IMR-90 (cell line): ENCODE measurements at regions not wholly inside any gene's neighbourhood (a gene's known extent, or its start where the extent isn't known, plus 50 kb on each side); places are given as distances from the start of the nearest gene placed in this dataset.

ENCODE experiments used
- ATAC-seq: fragments of 200-7000 bp; cut with Tn5 transposase; 2 replicates; pipeline ENCODE4 v1.9.1; 2020; ENCODE audit warnings: low read depth, mild to moderate bottlenecking, moderate library complexity
- BruUV-seq: library from RNA; stranded (reverse); fragments of 400-500 nt; replicated peaks from 2 replicates; lab custom pipeline; 2021; lab: Mats Ljungman, UMichigan
- CTCF ChIA-PET: fragments of 300-600 bp; formaldehyde crosslinking; extraction: SDS; loops from one replicate; lab custom pipeline; 2021; ENCODE audit warnings: antibody characterized with exemption; lab: Yijun Ruan, JAX
- POLR2A ChIA-PET: fragments of 300-600 bp; sonication (Branson Sonifier 250); formaldehyde crosslinking; loops from one replicate; lab custom pipeline; 2022; ENCODE audit warnings: antibody characterized with exemption; ENCODE audit not compliant: unreplicated experiment; lab: Charles Lee
- DNase-seq: peaks from one replicate; pipeline ENCODE4 v3.0.0; 2013
- H2AFZ ChIP-seq: replicated peaks from 2 replicates; pipeline ENCODE3; 2013; ENCODE audit warnings: low read length, mild to moderate bottlenecking; ENCODE audit not compliant: poor library complexity
- H2AK5ac ChIP-seq: 2 replicates; pipeline ENCODE4 v1.6.1; 2013; ENCODE audit warnings: low read depth, low read length, inconsistent platforms
- H2AK9ac ChIP-seq: replicated peaks from 2 replicates; pipeline ENCODE3; 2013; ENCODE audit warnings: mild to moderate bottlenecking, low read depth, low read length, moderate library complexity; ENCODE audit not compliant: poor library complexity
- H2BK120ac ChIP-seq: 2 replicates; pipeline ENCODE4 v1.6.1; 2013; ENCODE audit warnings: low read depth, low read length, inconsistent platforms
- H2BK15ac ChIP-seq: 3 replicates; pipeline ENCODE4 v1.6.1; 2013; ENCODE audit warnings: low read depth, low read length, inconsistent platforms
- H2BK20ac ChIP-seq: 2 replicates; pipeline ENCODE4 v1.6.1; 2013; ENCODE audit warnings: low read depth, mild to moderate bottlenecking, inconsistent platforms, low read length, moderate library complexity
- H2BK5ac ChIP-seq: 2 replicates; pipeline ENCODE4 v1.6.1; 2013; ENCODE audit warnings: mild to moderate bottlenecking, low read depth, low read length, inconsistent platforms; ENCODE audit not compliant: poor library complexity, severe bottlenecking
- H3K14ac ChIP-seq: replicated peaks from 2 replicates; pipeline ENCODE4 v1.6.1; 2013; ENCODE audit warnings: low read depth, low read length, inconsistent platforms
- H3K18ac ChIP-seq: 2 replicates; pipeline ENCODE4 v1.6.1; 2013; ENCODE audit warnings: low read depth, low read length, control low read depth
- H3K23ac ChIP-seq: 2 replicates; pipeline ENCODE4 v1.6.1; 2013; ENCODE audit warnings: low read depth, low read length, inconsistent platforms
- H3K27ac ChIP-seq: 2 replicates; pipeline ENCODE4 v1.5.1; 2013; ENCODE audit warnings: mild to moderate bottlenecking, control low read depth, low read length; ENCODE audit not compliant: insufficient read depth
- H3K27me3 ChIP-seq: 2 replicates; pipeline ENCODE4 v1.6.1; 2013; ENCODE audit warnings: low read length; ENCODE audit not compliant: control insufficient read depth, insufficient read depth
- H3K36me3 ChIP-seq: 2 replicates; pipeline ENCODE4 v1.6.1; 2013; ENCODE audit warnings: low read length, mixed read lengths; ENCODE audit not compliant: control insufficient read depth, insufficient read depth
- H3K4ac ChIP-seq: 2 replicates; pipeline ENCODE4 v1.6.1; 2013; ENCODE audit warnings: low read depth, low read length, inconsistent platforms
- H3K4me1 ChIP-seq: 2 replicates; pipeline ENCODE4 v1.6.1; 2013; ENCODE audit warnings: low read length, mixed read lengths; ENCODE audit not compliant: control insufficient read depth, insufficient read depth
- H3K4me2 ChIP-seq: 2 replicates; pipeline ENCODE4 v1.6.1; 2013; ENCODE audit warnings: low read depth, mild to moderate bottlenecking, control low read depth, low read length, moderate library complexity
- H3K4me3 ChIP-seq: 2 replicates; pipeline ENCODE4 v1.5.1; 2013; ENCODE audit warnings: low read depth, mild to moderate bottlenecking, control low read depth, low read length, moderate library complexity; ENCODE audit not compliant: insufficient read depth
- H3K56ac ChIP-seq: 2 replicates; pipeline ENCODE4 v1.6.1; 2013; ENCODE audit warnings: low read length, inconsistent platforms; ENCODE audit not compliant: insufficient read depth; ENCODE audit errors: extremely low read depth
- H3K79me1 ChIP-seq, 2 experiments: 2 replicates each; pipeline ENCODE4 v1.6.1; 2013; ENCODE audit warnings: low read length in 2 of 2, inconsistent platforms in 1 of 2, low read depth in 1 of 2
- H3K9ac ChIP-seq: 2 replicates; pipeline ENCODE4 v1.6.1; 2013; ENCODE audit warnings: low read depth, low read length, control low read depth
- H3K9me1 ChIP-seq: 2 replicates; pipeline ENCODE4 v1.6.1; 2013; ENCODE audit warnings: low read length, inconsistent platforms; ENCODE audit not compliant: insufficient read depth
- H3K9me3 ChIP-seq: 2 replicates; pipeline ENCODE4 v1.6.1; 2013; ENCODE audit warnings: low read length; ENCODE audit not compliant: control insufficient read depth, insufficient read depth
- H4K20me1 ChIP-seq: 2 replicates; pipeline ENCODE4 v1.6.1; 2013; ENCODE audit warnings: low read length, inconsistent platforms; ENCODE audit not compliant: insufficient read depth
- H4K5ac ChIP-seq: 2 replicates; pipeline ENCODE4 v1.6.1; 2013; ENCODE audit warnings: mild to moderate bottlenecking, low read depth, low read length, control low read depth
- H4K8ac ChIP-seq, 2 experiments: 2 replicates each; pipeline ENCODE4 v1.6.1; 2013; ENCODE audit warnings: low read depth in 2 of 2, low read length in 2 of 2, control low read depth in 1 of 2, inconsistent platforms in 1 of 2
- H4K91ac ChIP-seq: 2 replicates; pipeline ENCODE4 v1.6.1; 2013; ENCODE audit warnings: low read depth, low read length, inconsistent platforms; ENCODE audit not compliant: insufficient read depth
- BHLHE40 ChIP-seq: fragments of 150-350 bp; IDR thresholded peaks from 2 replicates; pipeline ENCODE4 v1.6.1; 2016; ENCODE audit warnings: mild to moderate bottlenecking, low read depth, low read length
- CEBPB ChIP-seq: IDR thresholded peaks from 2 replicates; pipeline ENCODE4 v1.6.1; 2012; ENCODE audit warnings: low read depth, low read length, improper control_type of control experiment
- CHD1 ChIP-seq: IDR thresholded peaks from 2 replicates; pipeline ENCODE4 v1.6.1; 2012; ENCODE audit warnings: low read depth, low read length, improper control_type of control experiment
- CTCF ChIP-seq: conservative IDR thresholded peaks from 2 replicates; pipeline ENCODE4 v1.5.1; 2012; ENCODE audit warnings: mild to moderate bottlenecking, low read depth, low read length, improper control_type of control experiment
- ELK1 ChIP-seq: fragments of 150-350 bp; IDR thresholded peaks from 2 replicates; pipeline ENCODE4 v1.6.1; 2016; ENCODE audit warnings: low read depth, mild to moderate bottlenecking, low read length, moderate library complexity, borderline replicate concordance
- FOS ChIP-seq: fragments of 150-350 bp; IDR thresholded peaks from 2 replicates; pipeline ENCODE4 v1.6.1; 2016; ENCODE audit warnings: low read depth, low read length
- MAFK ChIP-seq: IDR thresholded peaks from 2 replicates; pipeline ENCODE4 v1.6.1; 2012; ENCODE audit warnings: low read depth, low read length, improper control_type of control experiment
- MAZ ChIP-seq: IDR thresholded peaks from 2 replicates; pipeline ENCODE4 v1.6.1; 2012; ENCODE audit warnings: low read depth, mild to moderate bottlenecking, low read length, improper control_type of control experiment, moderate library complexity, borderline replicate concordance
- MXI1 ChIP-seq: IDR thresholded peaks from 2 replicates; pipeline ENCODE4 v1.6.1; 2012; ENCODE audit warnings: low read depth, mild to moderate bottlenecking, low read length, moderate library complexity, borderline replicate concordance
- NFE2L2 ChIP-seq: fragments of 150-350 bp; IDR thresholded peaks from 2 replicates; pipeline ENCODE4 v1.6.1; 2016; ENCODE audit warnings: low read depth, mild to moderate bottlenecking, low read length
- POLR2A ChIP-seq: IDR thresholded peaks from 2 replicates; pipeline ENCODE4 v1.6.1; 2012; ENCODE audit warnings: mild to moderate bottlenecking, low read depth, low read length
- RAD21 ChIP-seq: IDR thresholded peaks from 2 replicates; pipeline ENCODE4 v1.6.1; 2012; ENCODE audit warnings: low read length, improper control_type of control experiment
- RCOR1 ChIP-seq: IDR thresholded peaks from 2 replicates; pipeline ENCODE4 v1.6.1; 2012; ENCODE audit warnings: mild to moderate bottlenecking, low read length, improper control_type of control experiment; ENCODE audit not compliant: insufficient replicate concordance
- RFX5 ChIP-seq: IDR thresholded peaks from 2 replicates; pipeline ENCODE4 v1.8.0; 2012; ENCODE audit warnings: low read depth, mild to moderate bottlenecking, low read length, moderate library complexity
- SMC3 ChIP-seq: fragments of 150-350 bp; IDR thresholded peaks from 2 replicates; pipeline ENCODE4 v1.6.1; 2016; ENCODE audit warnings: low read depth, mild to moderate bottlenecking, antibody characterized with exemption, low read length, moderate library complexity
- USF2 ChIP-seq: fragments of 150-350 bp; IDR thresholded peaks from 2 replicates; pipeline ENCODE4 v1.6.1; 2017; ENCODE audit warnings: mild to moderate bottlenecking, antibody characterized with exemption, low read length, low read depth
- WGBS, 2 experiments: methylation state at CpG; one replicate each; pipeline versions ENCODE4 v1.1.5 to v1.1.7; 2013; ENCODE audit warnings: missing lambda C conversion rate in 2 of 2; ENCODE audit not compliant: insufficient read length in 1 of 2; ENCODE audit errors: extremely low coverage in 2 of 2; 5-methylcytosine and 5-hydroxymethylcytosine counted together
- dilution Hi-C: fragments of 300-500 bp; cut with HindIII; formaldehyde crosslinking; loops from one replicate; pipeline ENCODE4 v1.14.3; 2018; ENCODE audit warnings: low sequenced_read_pairs; ENCODE audit not compliant: unreplicated experiment
- in situ Hi-C: fragments of 300-500 bp; cut with MboI; formaldehyde crosslinking; loops from 3 replicates; pipeline ENCODE4 v1.14.3; 2019; ENCODE audit warnings: low sequenced_read_pairs, inconsistent platforms, mixed read lengths
- intact Hi-C: fragments of 100-400 bp; cut with micrococcal nuclease; formaldehyde crosslinking; loops from 2 replicates; pipeline ENCODE4 v1.10.0; 2022

GRCh38 chr4:37530451-37530850 is 155.7 kb downstream of the RELL1 start:
- H3K36me3 ChIP-seq = no peaks in the 10 kb centered on the region
- DNase-seq (no peak), ATAC-seq (no peak)
- H2BK15ac ChIP-seq = no peak overlapping the region
- POLR2A ChIA-PET = no interaction called here
- H3K18ac ChIP-seq = no peak overlapping the region
- no peaks in the 10 kb centered on the region for H3K27me3 ChIP-seq
- H2BK5ac ChIP-seq = no peak overlapping the region
- H4K91ac ChIP-seq = no peak overlapping the region
- no peaks in the 10 kb centered on the region for H4K20me1 ChIP-seq
- no peak overlapping the region for H2AK9ac ChIP-seq
- intact Hi-C loops (no loop called here), dilution Hi-C loops (no loop called here), in situ Hi-C loops (no loop called here)
- no peak overlapping the region for H3K27ac ChIP-seq
- H3K23ac ChIP-seq = no peak overlapping the region
- TF ChIP-seq NFE2L2 = no peak
- no peak for TF ChIP-seq CTCF
- no peak for TF ChIP-seq RAD21
- TF ChIP-seq CEBPB = no peak
- no peak for TF ChIP-seq FOS
- TF ChIP-seq ELK1 = no peak
- TF ChIP-seq CHD1 = no peak
- no peak for TF ChIP-seq MAZ
- TF ChIP-seq MAFK = no peak
- no peak for TF ChIP-seq RCOR1
- no peak for TF ChIP-seq POLR2A
- TF ChIP-seq MXI1 = no peak
- TF ChIP-seq SMC3 = no peak
- TF ChIP-seq USF2 = no peak
- TF ChIP-seq RFX5 = no peak
- TF ChIP-seq BHLHE40 = no peak
- no peaks in the 10 kb centered on the region for H3K79me1 ChIP-seq
- no peak overlapping the region for H2AFZ ChIP-seq
- CTCF ChIA-PET = no interaction called here
- H3K14ac ChIP-seq = no peak overlapping the region
- no peaks in the 10 kb centered on the region for H3K9me1 ChIP-seq
- H4K5ac ChIP-seq = no peak overlapping the region
- no peak overlapping the region for H3K4me2 ChIP-seq
- no TSS peak for BruUV-seq
- WGBS, 2 experiments = no CpG with 5 or more reads among the region's 9 CpGs
- H3K4ac ChIP-seq = no peak overlapping the region
- H3K56ac ChIP-seq = no peak overlapping the region
- H2AK5ac ChIP-seq = no peak overlapping the region
- no peak overlapping the region for H3K4me3 ChIP-seq
- no peak overlapping the region for H4K8ac ChIP-seq
- H2BK20ac ChIP-seq = no peak overlapping the region
- no peaks in the 10 kb centered on the region for H3K9me3 ChIP-seq
- no peaks in the 10 kb centered on the region for H3K4me1 ChIP-seq
- no peak overlapping the region for H3K9ac ChIP-seq
- H2BK120ac ChIP-seq = no peak overlapping the region
